ENCODE measurements at regions not wholly inside any gene's neighbourhood (a gene's known extent, or its start where the extent isn't known, plus 50 kb on each side); places are given as distances from the start of the nearest gene placed in this dataset.

DNA sequence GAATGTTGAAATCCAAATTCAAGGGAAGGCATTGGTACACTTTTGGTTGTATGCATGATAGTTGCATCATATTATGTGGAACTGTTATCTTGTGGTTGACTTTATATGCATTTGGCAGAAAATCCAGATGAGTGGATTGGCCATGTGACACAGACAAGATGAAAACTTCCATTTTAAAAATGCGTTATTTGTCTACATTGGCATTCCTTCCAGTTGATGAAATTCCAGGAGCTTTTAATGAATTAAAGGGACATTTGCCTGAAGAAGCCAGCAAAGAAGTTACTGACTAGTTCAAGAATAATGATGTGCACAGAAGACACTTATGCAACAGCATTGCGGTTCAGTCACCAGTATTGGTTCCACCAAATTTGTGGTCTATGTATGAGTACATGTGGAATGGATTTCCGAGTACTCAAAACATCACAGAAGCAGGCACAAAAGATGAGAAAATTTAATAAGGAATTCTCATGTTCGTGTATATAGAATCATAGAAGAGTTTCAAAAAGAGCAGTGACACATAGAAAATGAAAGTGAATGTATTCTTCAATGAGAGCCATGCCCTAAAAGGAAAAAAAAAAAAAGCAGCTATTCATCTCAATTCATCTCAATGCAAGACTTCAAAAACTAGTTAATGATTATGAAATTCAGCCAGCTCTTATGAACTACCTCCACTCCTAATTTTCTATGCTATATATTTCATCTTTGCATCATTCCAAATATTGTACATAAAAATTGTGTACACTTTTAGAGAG, 232.1 kb downstream of the RBM43 start:
- DNase-seq = peak; percentile 7

DNA sequence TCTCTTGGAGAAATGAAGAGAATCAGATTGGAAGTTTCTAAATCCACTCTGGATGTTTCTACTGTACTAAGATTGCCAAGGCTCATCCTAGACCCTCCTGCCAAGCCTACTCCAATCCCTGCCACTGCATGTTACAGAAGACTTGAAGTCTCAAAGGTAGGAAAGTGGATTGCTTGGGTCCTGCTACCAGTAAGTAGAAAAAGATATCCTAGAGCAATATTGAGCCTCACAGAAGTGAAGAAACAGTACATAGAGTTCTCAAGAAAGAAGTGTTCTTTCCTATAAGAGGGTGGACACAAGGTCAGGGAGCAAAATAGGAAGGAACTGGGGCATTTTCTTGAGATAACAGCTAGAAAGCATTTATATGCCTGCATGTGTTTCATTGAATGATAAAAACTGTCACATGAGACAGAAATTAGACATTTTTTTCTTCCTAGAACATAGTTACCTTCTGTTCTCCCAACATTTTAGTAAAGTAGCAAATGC, 232.9 kb downstream of the RBM43 start:
- DNase-seq = no peak

DNA sequence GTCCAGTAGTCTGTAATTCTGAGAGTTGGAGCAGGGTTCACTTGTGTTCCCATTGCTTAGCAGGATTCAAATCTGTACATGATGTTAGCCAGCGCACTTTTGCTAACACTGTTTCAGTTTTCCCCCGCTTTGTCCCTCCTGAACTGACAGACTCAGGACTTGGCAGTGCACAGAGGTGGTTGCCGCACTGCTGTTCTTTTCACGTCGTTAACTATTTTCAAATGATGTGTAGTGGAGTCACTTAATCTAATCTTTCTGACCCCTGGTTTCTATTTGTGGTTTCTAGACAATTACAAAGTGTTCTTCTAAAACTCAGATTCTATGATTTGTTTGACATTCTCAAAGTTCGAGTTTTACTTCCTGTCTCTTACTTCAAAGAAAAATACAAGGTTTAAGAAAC, 234.5 kb downstream of the RBM43 start:
- DNase-seq = no peak

DNA sequence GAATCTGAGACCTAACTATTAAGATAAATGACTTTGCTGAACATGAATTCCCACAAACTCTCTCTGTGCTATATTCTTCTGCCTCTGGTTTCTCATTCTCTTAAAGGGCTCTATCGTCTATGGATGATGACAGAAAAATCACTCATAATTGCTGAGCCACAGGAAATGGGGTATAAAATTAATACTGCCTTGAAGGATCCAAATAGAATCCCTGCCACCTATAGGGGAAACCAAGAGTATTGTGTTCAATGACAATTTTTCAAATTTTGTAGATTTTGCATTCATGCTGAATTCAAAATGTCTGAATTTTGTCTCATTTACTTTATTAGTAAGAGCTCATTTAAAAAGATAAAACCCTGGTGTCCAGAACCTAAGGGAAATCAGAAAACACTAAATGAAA, 235.8 kb downstream of the RBM43 start:
- DNase-seq = no peak

DNA sequence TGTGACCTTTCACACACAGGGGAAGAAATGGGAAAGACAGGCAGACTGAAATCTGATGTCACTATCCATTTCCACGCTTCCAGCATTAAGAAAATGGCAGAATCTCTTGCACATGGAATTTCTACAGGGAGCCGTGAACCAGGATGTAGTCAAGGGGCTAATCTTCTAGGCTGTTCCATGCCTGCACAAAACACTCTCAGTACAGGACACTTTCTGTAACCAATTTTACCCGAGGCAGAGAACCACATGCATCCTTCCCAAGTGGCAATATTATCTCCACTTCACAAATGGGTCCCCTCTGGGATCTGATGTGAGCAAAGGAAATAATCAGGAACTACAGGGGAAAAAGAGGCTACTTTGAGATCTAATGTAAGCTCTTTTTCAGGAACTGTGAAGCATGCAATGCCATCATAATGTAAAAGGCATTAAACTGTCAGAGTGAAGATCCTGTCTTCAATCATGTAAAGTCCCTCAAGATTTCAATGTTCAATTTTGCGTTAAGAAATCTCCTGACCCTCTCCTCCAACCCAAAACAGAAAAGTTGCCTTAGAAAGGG, 236.9 kb downstream of the RBM43 start:
- DNase-seq = no peak

DNA sequence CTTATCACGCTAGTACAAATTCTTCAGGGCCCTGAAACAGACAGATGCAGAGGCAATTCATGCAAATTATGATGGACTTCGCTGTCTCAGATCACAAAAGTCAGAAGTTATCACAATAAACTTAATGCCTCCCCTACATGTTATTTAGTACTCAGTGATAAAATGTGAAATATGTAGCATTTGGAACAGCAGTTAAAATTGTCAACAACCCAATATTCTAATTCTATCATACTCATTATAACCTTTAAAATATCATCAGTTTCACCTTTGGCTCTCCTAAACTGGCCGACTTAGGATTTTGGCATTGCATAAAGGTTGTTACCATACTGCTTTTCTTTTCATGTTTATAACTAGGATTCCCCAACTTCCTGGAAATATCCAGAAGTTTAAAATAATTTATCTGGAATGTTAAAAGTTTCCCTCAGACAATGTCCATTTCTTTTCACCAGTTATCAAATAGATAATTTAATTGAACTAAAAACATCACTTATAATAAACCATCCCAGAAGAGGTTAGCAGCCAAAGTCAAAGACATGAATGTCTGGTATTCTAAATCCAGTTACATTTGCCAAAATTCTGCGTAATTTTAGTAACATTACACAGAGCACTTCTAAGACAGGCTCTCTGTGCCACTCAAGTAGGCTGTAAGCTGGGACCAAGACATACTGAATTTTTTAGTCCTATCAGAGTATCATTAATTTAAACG, 239.8 kb downstream of the RBM43 start:
- no peak for DNase-seq

DNA sequence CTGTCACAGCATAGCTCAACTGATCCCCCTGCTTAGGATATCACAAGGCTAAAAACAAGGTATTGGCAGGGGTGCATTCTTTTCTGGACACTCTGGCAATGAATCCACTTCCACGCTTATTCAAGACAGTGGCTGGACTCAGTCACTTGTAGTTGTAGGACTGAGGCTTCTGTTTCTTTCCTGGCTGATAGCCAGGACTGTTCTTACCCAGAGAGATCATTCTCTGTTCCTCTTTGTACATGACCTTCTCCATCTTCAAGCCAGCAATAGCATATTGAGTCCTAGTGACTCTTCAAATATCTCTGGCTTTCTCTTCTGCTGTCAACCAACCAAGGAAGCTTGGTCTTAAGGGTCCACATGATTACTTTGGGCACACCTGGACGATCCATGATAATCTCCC, 241.3 kb downstream of the RBM43 start:
- peak; percentile 21 for DNase-seq

DNA sequence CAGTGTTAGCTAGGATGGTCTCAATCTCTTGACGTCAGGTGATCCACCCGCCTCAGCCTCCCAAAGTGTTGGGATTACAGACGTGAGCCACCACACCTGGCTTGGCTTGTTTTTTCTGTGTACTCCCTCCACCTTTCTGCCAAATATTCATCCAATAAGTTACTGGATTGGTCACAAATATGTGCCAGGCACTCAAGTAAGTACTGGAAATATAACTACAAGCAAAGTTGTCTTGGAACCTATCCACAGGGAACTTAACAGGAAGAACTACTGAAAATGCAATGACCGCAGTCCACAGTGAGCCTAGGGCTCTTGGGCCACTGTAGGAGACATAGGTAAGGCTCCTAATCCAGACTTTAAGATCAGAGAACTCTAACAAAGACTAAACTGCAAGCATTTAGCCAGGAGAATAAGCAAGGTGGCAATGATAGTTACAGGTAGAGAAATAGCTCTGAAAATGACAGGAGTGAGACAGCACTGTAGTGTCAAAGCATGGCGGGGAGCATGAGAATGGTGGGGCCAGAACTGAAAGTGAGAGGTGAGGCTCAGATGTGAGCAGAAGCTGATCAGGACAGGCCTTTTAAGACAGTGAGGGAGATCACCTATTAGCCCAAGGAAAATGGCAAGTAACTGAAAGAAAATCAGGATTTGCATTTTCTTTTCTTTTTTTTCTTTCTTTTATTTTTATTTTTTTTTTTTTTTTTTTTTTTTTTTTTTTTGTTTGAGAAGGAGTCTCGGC, 252.1 kb downstream of the RBM43 start:
- no peak for DNase-seq

DNA sequence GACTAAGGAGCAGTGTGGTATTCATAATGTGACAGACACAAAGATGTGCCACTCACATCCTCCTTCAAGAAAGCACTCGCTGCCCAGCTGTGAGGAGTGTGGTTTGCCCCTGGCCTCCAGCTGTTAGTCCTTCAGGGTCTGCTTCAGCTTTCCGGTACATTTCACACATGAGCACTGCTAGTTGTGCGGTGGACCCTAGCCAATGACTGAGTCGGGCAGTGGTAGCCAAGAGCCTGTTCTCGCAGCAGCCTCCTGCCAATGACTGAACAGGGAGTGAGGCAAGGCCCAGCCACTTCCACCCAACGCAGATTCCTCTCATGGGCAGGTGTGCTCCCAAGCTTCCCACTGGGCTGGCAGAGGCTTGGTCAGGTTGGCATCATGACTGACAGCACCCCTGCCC, 254.3 kb downstream of the RBM43 start:
- no peak for DNase-seq

DNA sequence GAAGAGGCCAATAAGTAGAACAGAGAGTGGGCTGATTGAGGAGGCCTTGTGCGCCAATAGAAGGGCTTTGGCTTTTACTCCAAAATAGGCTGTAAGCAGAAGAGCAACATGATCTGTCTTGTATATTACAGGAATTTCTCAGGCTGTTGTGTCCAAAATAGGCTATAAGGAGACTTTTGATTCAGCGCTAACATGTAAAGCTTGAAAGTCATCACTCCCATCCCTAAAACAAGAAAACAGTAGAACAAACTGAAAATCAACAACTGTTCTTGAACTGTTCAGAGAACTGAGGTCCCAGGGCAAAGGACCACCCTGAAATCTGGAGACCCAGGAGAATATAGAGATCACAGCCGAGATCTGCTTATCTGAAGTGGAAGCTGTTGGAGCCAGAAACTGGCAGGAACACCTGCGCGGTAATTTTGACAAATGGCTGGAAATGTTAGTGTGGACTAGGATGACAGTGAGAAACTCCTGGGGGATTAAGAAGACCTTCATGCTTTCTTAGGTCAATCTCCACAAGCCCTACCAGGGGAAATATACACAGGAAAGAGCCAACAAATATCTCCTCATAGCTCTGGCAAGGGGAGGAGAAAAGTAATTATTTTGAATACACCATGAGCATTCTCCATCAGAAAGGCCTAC, 258.6 kb downstream of the RBM43 start:
- DNase-seq = no peak

DNA sequence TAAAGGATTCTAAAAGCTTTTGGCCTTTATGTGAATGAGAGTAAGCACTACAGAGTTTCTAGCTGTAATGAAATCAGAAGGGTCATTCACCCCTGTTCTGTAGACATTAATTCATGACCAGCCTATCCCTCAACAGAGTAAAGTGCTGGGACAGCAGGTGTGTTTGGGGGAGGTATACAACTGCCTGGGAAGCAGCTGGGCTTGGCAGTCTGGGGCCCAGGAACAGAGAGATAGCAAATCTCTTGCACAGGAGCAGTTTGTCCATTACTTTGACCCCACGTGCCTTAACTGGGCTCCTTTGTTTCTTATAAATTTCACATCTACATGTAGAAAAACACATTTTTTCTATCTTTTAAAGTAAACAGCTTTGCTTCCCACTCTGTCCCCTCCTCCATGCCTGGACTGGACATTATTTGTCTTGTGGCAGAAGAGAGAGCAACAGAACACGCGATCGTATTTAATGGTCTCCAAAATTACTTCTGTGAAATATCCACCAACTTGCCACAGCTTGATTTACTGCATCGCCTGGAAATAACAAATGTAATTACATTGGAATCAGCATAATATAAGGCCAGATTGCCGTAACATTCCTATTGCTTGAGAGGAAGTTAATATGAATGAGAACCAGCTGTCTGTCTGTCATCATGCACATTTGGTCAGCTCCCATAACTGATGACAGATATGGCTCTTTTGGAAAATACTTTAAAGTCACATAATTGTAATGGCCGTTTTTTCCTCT, 263.8 kb downstream of the RBM43 start:
- no peak for DNase-seq

DNA sequence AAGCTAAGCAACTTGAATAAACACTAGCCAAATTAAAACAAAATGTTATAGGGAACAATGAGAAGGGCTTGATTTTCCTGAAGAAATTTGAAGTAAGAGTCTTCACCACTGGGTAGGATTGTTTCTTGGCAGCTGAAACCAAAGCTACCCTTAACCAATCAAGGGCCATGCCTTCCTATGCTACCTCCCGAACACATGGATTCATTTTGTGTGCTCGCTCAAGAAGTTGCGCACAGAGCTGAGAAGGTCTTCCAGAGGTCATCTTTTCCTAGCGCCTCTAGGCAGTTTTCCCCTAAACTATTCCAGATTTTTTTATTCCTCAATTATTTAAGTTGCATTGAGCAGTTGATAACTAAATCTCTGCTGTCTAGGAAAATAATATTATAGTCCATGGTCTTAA, 264.6 kb downstream of the RBM43 start:
- DNase-seq = no peak

DNA sequence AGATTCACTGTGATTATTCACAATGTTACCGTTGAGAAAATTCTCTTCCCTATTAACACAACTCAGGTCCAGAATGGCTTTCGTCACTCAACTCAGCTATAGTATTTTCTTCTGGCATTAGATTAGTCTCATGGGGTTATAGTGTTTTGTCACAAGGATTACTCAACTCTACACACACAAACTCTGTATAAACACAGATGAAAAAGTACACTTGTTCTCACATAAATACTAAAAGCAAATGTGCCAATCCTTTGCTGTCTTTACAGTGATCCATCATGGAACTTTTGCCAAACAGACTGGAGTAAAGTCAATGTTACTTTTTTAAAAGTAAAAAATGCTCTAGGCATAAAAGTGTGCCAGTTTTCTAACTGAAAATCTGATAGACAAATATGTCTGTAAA, 267.6 kb downstream of the RBM43 start:
- peak; percentile 1 for DNase-seq

DNA sequence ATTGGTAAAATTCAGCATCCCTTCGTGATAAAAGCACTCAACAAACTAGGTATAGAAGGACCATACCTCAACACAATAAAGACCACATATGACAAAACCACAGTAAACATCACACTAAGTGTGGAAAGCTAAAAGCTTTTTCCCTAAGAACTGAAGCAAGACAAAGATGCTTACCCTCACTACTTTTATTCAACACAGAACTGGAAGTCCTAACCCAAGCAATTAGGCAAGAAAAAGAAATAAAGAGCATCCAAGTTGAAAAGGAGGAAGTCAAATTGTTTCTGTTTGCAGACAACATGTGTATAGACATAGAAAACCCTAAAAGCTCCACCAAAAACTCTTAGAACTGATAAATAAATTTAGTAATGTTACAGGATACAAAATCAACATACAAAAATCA, 271.7 kb downstream of the RBM43 start:
- DNase-seq = no peak

DNA sequence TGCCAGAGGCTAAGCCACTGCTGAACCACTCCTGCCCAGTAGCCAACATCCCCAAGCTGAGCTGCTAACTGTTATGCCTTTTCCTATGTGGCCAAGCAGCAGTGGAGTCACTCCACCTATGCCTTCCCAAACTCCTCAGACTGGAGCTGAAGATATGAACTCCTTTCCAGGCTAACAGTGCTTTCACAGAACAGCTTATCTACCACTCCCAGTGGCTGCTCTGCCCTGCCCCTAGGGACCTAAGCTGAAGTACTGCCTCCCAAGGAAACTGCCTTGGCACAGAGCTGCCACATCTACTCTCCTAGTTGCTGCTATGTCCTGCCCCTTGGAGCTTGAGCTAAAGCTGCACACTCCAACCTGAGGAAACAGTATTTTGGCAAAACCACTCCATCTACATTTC, 275.9 kb downstream of the RBM43 start:
- DNase-seq = no peak

DNA sequence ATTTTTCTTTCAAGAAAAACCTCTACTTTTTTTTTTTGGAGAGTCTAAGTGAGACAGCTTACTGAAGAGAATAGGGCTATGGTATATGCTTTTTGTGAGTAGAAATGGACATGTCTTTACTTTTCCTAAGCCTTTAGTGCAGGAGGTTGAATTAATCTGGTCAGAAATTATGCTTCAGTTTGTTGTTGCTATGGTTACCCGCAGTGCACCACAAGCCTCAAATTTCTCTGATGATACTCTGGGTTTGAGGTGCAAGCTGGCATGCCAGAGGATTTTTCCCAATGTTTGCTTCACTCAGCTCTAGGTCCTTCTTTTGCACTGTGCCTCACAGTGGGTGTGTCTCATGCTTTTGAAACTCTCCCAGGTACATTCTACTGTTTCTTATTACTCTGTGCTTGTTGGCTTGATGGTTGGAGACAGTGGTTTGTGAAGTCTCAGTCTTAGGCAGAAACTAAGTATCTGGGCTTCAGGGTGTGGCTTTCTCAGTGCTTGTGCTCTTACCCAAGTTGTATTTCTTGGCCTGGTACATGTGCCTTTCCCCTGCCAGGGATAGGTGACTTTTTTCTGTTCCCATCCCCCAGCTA, 278.3 kb downstream of the RBM43 start:
- DNase-seq = no peak

DNA sequence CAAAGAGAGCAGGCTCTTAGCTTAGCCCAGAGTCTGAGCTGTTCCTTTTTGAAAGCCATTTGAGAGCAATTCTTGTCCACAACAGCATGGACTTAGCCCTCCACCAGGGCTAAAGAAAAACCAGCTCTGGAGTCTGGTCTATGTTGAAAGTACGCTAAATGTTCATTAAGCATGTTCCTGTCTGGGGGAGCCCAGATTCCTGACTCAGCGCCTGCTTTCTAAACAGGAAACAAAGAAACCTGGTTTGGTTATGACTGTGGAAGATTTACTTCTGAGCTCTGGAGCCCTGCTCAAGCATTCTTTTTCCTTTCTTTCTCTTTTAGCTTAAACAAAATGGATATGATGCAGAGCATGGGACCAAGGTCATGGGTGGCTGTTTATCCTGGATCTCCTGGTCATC, 279.8 kb downstream of the RBM43 start:
- no peak for DNase-seq

DNA sequence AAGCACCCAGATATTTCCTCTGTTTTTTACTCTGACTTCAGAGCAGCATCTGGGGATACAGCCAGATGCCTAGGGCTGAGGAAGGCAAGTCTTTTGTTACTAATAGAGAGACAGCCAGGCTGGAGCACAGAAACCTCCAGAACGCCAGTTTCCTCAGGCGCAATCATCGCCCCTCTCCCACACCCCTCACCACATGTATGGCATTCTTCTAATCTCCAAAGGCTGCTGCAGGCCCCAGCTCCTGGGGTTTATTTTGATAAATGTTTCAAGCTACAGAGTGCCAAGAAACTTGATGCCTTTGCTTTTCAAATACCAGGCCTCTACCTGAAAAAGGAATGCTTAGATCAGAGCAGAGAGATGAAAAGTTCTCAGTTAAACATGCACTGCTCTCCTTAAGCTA, 283.6 kb downstream of the RBM43 start:
- no peak for DNase-seq

DNA sequence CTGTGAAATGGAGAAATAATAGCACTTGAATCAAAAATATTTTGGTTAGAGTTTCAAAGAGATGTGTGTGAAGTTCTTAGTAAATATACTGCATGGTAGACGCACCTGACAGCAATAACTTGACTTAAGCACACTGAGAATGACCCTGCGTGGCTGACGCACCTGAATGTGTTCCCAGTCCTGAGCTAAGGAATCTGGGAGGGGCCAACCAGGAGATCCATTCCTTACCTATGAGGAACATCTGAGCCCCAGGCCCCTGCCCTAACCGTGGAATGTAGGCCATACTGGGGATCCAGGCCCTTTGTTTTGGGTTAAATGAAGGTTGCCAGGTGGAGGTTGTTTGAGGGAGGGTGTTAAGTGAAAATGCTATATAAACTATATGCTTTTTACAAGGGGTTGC, 284.4 kb downstream of the RBM43 start:
- DNase-seq = no peak

DNA sequence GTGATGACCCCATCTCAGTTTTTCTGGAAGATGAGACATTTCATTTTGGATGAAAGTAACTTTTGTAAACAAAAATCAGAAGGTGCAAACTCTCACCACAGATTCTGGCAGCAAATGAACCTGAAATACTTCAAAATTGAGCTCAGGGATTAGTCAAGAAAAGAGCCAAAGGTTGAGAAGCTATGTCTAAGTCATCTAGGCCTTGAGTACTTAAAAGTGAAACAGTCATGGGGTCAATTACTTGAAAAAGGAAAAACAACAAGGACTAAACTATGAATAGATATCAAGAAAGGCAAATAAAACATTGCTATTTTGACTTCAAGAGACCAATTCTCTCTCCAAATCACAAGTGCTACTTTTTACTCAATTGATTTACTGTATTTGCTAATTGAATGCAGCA, 285.1 kb downstream of the RBM43 start:
- DNase-seq = no peak

DNA sequence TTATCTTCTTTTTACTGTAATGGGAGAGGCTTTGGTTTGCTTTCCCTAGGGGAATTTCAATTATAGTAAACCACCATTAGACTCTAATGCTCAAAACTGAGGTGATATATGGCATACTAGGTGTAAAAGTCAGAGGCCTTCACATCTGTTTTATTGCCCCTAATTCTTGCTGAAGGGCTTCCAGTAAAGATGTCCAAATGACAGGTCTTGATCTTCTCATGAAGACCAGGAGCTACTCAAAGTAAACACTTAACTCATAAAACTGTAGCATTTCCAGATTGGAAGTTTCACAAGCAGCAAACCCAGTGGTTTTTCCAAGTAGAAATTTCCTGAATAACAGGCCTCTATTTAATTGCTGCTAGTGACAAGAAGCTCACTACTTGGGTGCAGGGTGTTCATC, 286.8 kb downstream of the RBM43 start:
- DNase-seq = no peak

DNA sequence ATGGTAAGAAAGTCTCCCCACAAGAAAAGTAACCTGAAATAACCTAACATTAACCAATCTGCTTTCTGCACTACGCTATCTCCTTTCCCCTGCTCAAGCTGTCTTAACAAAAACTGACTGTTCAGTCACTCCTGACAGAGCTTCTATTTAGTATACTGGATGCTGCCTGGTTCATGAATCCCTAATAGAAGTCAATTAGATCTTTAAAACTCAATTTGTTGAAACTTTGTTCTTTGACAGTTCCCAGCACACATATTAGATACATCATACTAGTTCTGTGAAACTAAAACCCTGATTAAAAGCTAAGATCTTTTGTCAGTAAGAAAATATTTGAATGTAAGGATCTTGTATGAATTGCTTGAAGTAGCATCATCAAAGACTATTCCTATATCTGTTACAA, 287.4 kb downstream of the RBM43 start:
- DNase-seq = no peak

Data from inflammatory macrophage treated with lipopolysaccharide for 4 hours (primary cell).